Coronary artery (tissue), 2 donors: ENCODE measurements at regions not wholly inside any gene's neighbourhood (a gene's known extent, or its start where the extent isn't known, plus 50 kb on each side); places are given as distances from the start of the nearest gene placed in this dataset.

ENCODE experiments used
- DNase-seq: peaks from one replicate; pipeline ENCODE4 v3.0.0-alpha.2; 2017; ENCODE audit warnings: low spot score
- H3K27ac ChIP-seq, 2 donors: fragments of 200-600 bp; sonication (generic); one replicate each; pipeline ENCODE4 v1.5.1; 2016 to 2019
- H3K4me3 ChIP-seq: fragments of 200-600 bp; sonication (generic); 2 replicates; pipeline ENCODE4 v1.5.1; 2016; ENCODE audit warnings: mild to moderate bottlenecking, moderate library complexity
- CTCF ChIP-seq: fragments of 200-600 bp; sonication (generic); IDR thresholded peaks from one replicate; pipeline ENCODE4 v1.5.1; 2019; ENCODE audit warnings: antibody characterized with exemption

GRCh38 chr1:80417671-80418070, 1383.1 kb upstream of the ADGRL2 start:
- no peak for DNase-seq
- Histone ChIP-seq H3K27ac (no peak overlapping the region), H3K4me3 (no peak overlapping the region)
- no peak for TF ChIP-seq CTCF

- DNase-seq: no peak
- no peak for TF ChIP-seq CTCF
- Histone ChIP-seq H3K27ac (no peak overlapping the region), H3K4me3 (no peak overlapping the region)
Observed at GRCh38 chr1:80413969-80414368, 1386.8 kb upstream of the ADGRL2 start.

- no peak for TF ChIP-seq CTCF
- no peak for DNase-seq
- no peak overlapping the region for H3K27ac ChIP-seq
- H3K4me3 ChIP-seq: no peak overlapping the region
Observed at GRCh38 chr1:80410233-80410632, 1390.5 kb upstream of the ADGRL2 start.

GRCh38 chr1:80403471-80403893, 1397.0 kb upstream of the ADGRL4 start:
- no peak overlapping the region for H3K27ac ChIP-seq
- no peak overlapping the region for H3K4me3 ChIP-seq
- DNase-seq: no peak
- TF ChIP-seq CTCF: no peak

- Histone ChIP-seq H3K27ac (no peak overlapping the region), H3K4me3 (no peak overlapping the region)
- TF ChIP-seq CTCF: no peak
- DNase-seq: no peak
Observed at GRCh38 chr1:80402625-80403024, 1396.1 kb upstream of the ADGRL4 start.

GRCh38 chr1:80401757-80402156, 1395.2 kb upstream of the ADGRL4 start:
- no peak overlapping the region for H3K4me3 ChIP-seq
- no peak overlapping the region for H3K27ac ChIP-seq
- TF ChIP-seq CTCF: no peak
- no peak for DNase-seq

GRCh38 chr1:80392529-80392928, 1386.0 kb upstream of the ADGRL4 start:
- no peak overlapping the region for H3K27ac ChIP-seq
- no peak for DNase-seq
- H3K4me3 ChIP-seq: no peak overlapping the region
- no peak for TF ChIP-seq CTCF
